GM12873 (cell line): ENCODE measurements at regions not wholly inside any gene's neighbourhood (a gene's known extent, or its start where the extent isn't known, plus 50 kb on each side); places are given as distances from the start of the nearest gene placed in this dataset.

Source experiments
- TF ChIP-seq, protein P1 (sequence below): IDR thresholded peaks from 2 replicates; pipeline ENCODE4 v1.5.1; 2012; ENCODE audit warnings: low read depth, mild to moderate bottlenecking, moderate library complexity, low read length, control low read depth; ENCODE audit not compliant: insufficient read depth; ENCODE audit errors: missing control alignments

DNA sequence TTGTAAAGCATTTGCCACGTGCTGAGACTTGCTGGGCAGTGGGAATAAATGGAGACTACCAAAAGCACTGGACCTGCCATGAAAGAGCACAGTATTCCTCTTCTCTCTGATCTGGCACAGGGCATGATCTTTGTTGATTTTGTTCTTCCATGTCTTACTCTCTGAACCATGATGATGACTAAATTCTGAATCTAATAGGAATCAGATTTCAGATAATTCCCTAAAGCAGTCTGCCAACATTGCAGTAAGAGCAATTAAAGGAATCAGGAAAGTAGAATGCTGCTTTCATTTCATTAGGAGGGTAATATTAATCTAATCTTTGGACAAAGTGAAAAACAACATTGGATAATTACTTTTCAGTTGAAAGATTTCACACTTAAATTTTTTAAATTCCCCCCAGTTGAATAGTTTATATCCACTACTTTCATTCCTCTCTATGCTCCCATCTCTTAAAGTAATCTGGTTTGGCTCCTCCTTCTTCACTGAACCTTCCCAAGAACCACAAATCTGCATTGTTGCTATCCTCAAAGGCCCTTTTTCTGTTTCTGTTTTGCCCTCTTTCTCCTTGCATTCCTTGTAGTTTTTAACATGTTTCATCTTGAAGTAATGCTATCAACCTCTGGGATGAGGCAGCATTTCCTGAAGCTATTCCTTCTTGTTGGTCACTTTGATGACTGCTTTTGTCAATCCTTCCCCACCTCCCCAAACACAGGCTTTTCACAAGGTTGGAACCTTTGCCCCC, 243.2 kb upstream of the TENT5A start:
- TF ChIP-seq, protein P1, sequence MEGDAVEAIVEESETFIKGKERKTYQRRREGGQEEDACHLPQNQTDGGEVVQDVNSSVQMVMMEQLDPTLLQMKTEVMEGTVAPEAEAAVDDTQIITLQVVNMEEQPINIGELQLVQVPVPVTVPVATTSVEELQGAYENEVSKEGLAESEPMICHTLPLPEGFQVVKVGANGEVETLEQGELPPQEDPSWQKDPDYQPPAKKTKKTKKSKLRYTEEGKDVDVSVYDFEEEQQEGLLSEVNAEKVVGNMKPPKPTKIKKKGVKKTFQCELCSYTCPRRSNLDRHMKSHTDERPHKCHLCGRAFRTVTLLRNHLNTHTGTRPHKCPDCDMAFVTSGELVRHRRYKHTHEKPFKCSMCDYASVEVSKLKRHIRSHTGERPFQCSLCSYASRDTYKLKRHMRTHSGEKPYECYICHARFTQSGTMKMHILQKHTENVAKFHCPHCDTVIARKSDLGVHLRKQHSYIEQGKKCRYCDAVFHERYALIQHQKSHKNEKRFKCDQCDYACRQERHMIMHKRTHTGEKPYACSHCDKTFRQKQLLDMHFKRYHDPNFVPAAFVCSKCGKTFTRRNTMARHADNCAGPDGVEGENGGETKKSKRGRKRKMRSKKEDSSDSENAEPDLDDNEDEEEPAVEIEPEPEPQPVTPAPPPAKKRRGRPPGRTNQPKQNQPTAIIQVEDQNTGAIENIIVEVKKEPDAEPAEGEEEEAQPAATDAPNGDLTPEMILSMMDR, result no peak

- TF ChIP-seq, protein P1, result no peak
Observed at GRCh38 chr6:81988871-81989270, 236.4 kb upstream of the TENT5A start.

GRCh38 chr6:81988446-81988845, 236.0 kb upstream of the TENT5A start:
- TF ChIP-seq, protein P1, result no peak

DNA sequence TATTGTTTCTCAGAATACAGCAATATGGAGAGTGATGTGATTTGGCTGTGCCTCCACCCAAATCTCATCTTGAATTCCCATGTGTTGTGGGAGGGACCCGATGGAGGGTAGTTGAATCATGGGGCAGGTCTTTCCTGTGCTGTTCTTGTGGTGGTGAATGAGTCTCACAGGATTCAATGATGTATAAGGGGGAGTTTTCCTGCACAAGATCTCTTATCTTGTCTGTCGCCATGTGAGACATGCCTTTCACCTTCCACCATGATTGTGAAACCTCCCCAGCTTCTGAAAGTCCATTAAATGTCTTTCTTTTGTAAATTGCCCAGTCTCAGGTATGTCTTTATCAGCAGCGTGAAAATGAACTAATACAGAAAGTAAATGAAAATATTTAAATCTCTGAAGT, 234.8 kb upstream of the TENT5A start:
- TF ChIP-seq, protein P1, result no peak

DNA sequence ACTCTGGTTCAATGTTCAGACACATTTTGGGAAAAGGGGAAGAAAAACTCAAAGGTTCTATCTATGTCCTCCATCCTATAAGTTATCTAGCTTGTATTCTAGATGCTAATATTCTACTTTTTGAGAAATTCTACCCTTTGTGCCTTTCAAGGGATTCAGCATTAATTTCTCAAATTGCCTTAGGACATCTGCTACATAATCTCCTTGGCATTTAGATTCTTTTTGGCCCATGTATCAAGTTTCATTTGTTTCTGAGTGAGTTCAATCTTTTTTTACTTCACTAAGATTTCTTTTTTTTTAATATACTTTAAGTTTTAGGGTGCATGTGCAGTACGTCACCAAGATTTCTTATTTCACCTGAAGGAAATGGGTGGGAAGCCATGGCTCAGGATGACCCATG, 232.7 kb upstream of the TENT5A start:
- TF ChIP-seq, protein P1, result no peak

DNA sequence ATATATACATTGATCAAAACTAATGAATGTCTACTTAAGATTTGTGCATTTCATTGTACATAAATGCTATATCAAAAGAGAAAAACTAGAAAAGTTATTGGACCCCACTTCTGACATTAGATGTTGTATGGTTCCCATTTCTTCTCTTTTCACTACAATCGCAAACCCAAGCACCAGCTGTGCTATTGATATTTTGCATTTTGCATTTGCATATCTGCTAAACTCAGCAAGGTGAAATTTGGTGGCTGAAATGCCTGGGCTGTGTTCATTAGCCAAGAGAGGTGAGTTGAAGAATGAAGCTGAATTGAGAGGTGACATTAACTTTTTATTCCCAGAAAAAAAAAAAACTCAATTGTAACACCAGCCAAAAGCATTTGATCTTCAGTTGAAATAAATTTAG, 232.1 kb upstream of the TENT5A start:
- TF ChIP-seq, protein P1, result no peak

DNA sequence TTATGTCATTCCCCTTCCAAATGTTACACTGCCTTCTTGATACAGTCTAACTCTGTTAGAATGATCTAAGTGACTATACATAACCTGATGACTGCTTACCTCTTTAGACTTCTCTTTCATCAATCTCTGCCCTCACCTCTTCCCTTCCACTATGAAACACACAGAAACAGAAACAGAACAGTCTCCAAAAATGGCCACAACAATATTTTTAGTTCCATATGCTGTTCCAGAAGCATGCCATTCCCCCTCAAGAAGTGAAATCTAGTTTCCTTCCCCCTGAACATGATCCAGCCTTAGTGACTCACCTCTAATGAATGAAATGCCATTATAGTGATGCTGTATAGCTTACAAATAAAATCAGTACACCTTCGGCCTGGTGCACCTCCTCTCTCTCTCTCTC, 229.3 kb upstream of the TENT5A start:
- TF ChIP-seq, protein P1, result no peak
